Astrocyte (in vitro differentiated cells and primary cell): ENCODE measurements at regions not wholly inside any gene's neighbourhood (a gene's known extent, or its start where the extent isn't known, plus 50 kb on each side); places are given as distances from the start of the nearest gene placed in this dataset.

ENCODE experiments used
- DNase-seq: peaks from one replicate; pipeline ENCODE4 v3.0.0-alpha.2; 2010; ENCODE audit warnings: low read depth
- FAIRE-seq: peaks from 2 replicates; lab custom pipeline; 2011; peaks lifted over from hg19 to GRCh38; lab: Jason Lieb, UNC
- H2AFZ ChIP-seq: 2 replicates; pipeline ENCODE4 v1.6.0; 2012; ENCODE audit warnings: low read depth, low read length, inconsistent platforms
- H3K27ac ChIP-seq: 2 replicates; pipeline ENCODE4 v1.5.1; 2011; ENCODE audit warnings: low read depth, low read length, inconsistent platforms
- H3K27me3 ChIP-seq: 2 replicates; pipeline ENCODE4 v1.6.0; 2011; ENCODE audit warnings: low read length, inconsistent platforms; ENCODE audit not compliant: insufficient read depth
- H3K36me3 ChIP-seq: 2 replicates; pipeline ENCODE4 v1.5.1; 2011; ENCODE audit warnings: low read length, inconsistent platforms; ENCODE audit not compliant: insufficient read depth
- H3K4me1 ChIP-seq: 2 replicates; pipeline ENCODE4 v1.5.1; 2011; ENCODE audit warnings: low read length, inconsistent platforms; ENCODE audit not compliant: insufficient read depth
- H3K4me2 ChIP-seq: 2 replicates; pipeline ENCODE4 v1.6.0; 2012; ENCODE audit warnings: low read length, inconsistent platforms
- H3K4me3 ChIP-seq: 2 replicates; pipeline ENCODE4 v1.5.1; 2011; ENCODE audit warnings: low read depth, mild to moderate bottlenecking, low read length, inconsistent platforms; ENCODE audit not compliant: insufficient read depth
- H3K79me2 ChIP-seq: 2 replicates; pipeline ENCODE4 v1.6.0; 2012; ENCODE audit warnings: mild to moderate bottlenecking, low read length, inconsistent platforms; ENCODE audit not compliant: insufficient read depth
- H3K9ac ChIP-seq: 2 replicates; pipeline ENCODE4 v1.6.0; 2012; ENCODE audit warnings: mild to moderate bottlenecking, low read length, inconsistent platforms
- H3K9me3 ChIP-seq: 2 replicates; pipeline ENCODE4 v1.5.1; 2012; ENCODE audit warnings: low read depth, mild to moderate bottlenecking, low read length, inconsistent platforms; ENCODE audit not compliant: insufficient read depth
- H4K20me1 ChIP-seq: 2 replicates; pipeline ENCODE4 v1.6.0; 2012; ENCODE audit warnings: low read length, inconsistent platforms; ENCODE audit not compliant: insufficient read depth
- H3K27ac Mint-ChIP-seq: one replicate; pipeline ENCODE4 v1.8.0; 2021; ENCODE audit warnings: mild to moderate bottlenecking, mixed read lengths; ENCODE audit not compliant: unreplicated experiment
- H3K27me3 Mint-ChIP-seq: one replicate; pipeline ENCODE4 v1.8.0; 2021; ENCODE audit warnings: low read depth, mixed read lengths; ENCODE audit not compliant: unreplicated experiment
- H3K36me3 Mint-ChIP-seq: one replicate; pipeline ENCODE4 v1.8.0; 2021; ENCODE audit warnings: low read depth, mixed read lengths; ENCODE audit not compliant: unreplicated experiment
- H3K4me1 Mint-ChIP-seq: one replicate; pipeline ENCODE4 v1.8.0; 2021; ENCODE audit warnings: low read depth, mixed read lengths; ENCODE audit not compliant: unreplicated experiment
- H3K4me3 Mint-ChIP-seq: one replicate; pipeline ENCODE4 v1.8.0; 2021; ENCODE audit warnings: mild to moderate bottlenecking, moderate library complexity, mixed read lengths; ENCODE audit not compliant: unreplicated experiment
- H3K9me3 Mint-ChIP-seq: one replicate; pipeline ENCODE4 v1.8.0; 2021; ENCODE audit warnings: mild to moderate bottlenecking, mixed read lengths; ENCODE audit not compliant: unreplicated experiment
- EZH2 ChIP-seq: IDR thresholded peaks from 2 replicates; pipeline ENCODE4 v1.6.1; 2012; ENCODE audit warnings: mild to moderate bottlenecking, low read length, inconsistent platforms; ENCODE audit not compliant: insufficient read depth
- TF ChIP-seq, protein P1 (sequence below): IDR thresholded peaks from 2 replicates; pipeline ENCODE4 v1.5.1; 2011; ENCODE audit warnings: low read depth, mild to moderate bottlenecking, inconsistent platforms, low read length, moderate library complexity; ENCODE audit not compliant: insufficient read depth

DNA sequence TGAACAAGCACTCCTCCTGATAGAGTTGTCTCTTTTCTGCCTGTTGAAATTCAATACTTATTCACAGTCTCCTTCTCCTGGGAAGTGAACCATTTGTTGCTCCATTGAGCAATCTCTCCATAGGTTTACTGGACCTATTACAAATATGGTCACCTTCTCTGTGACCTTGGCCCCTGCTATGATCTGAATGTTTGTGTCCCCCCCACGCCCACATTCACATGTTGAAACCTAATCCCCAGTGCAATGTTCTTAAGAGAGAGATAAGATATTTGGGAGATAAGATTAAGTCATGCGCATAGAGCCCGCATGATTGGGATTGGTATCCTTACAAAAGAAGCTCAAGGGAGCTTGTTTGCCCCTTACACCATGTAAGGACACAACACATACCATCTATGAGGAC lies 54.1 kb upstream of the GABRE start:
- no peaks in the 10 kb centered on the region for H3K9me3 Mint-ChIP-seq
- no peaks in the 10 kb centered on the region for H3K79me2 ChIP-seq
- H2AFZ ChIP-seq, result no peak overlapping the region
- H3K4me3 ChIP-seq, result no peak overlapping the region
- H3K4me1 Mint-ChIP-seq, result peaks cover 1% of the 10 kb centered on the region
- no peaks in the 10 kb centered on the region for H3K9me3 ChIP-seq
- no peak overlapping the region for H3K4me3 Mint-ChIP-seq
- H3K27ac Mint-ChIP-seq, result no peak overlapping the region
- DNase-seq, result no peak
- H3K27me3 Mint-ChIP-seq, result no peaks in the 10 kb centered on the region
- no peaks in the 10 kb centered on the region for H3K36me3 Mint-ChIP-seq
- no peak overlapping the region for H3K4me2 ChIP-seq
- H3K27ac ChIP-seq, result no peak overlapping the region
- peak; percentile 5 for FAIRE-seq
- peaks cover 15% of the 10 kb centered on the region for H3K4me1 ChIP-seq
- no peak overlapping the region for H3K9ac ChIP-seq
- no peaks in the 10 kb centered on the region for H3K27me3 ChIP-seq
- no peaks in the 10 kb centered on the region for H4K20me1 ChIP-seq
- no peak for TF ChIP-seq EZH2
- TF ChIP-seq, protein P1, sequence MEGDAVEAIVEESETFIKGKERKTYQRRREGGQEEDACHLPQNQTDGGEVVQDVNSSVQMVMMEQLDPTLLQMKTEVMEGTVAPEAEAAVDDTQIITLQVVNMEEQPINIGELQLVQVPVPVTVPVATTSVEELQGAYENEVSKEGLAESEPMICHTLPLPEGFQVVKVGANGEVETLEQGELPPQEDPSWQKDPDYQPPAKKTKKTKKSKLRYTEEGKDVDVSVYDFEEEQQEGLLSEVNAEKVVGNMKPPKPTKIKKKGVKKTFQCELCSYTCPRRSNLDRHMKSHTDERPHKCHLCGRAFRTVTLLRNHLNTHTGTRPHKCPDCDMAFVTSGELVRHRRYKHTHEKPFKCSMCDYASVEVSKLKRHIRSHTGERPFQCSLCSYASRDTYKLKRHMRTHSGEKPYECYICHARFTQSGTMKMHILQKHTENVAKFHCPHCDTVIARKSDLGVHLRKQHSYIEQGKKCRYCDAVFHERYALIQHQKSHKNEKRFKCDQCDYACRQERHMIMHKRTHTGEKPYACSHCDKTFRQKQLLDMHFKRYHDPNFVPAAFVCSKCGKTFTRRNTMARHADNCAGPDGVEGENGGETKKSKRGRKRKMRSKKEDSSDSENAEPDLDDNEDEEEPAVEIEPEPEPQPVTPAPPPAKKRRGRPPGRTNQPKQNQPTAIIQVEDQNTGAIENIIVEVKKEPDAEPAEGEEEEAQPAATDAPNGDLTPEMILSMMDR, result no peak
- no peaks in the 10 kb centered on the region for H3K36me3 ChIP-seq

DNA sequence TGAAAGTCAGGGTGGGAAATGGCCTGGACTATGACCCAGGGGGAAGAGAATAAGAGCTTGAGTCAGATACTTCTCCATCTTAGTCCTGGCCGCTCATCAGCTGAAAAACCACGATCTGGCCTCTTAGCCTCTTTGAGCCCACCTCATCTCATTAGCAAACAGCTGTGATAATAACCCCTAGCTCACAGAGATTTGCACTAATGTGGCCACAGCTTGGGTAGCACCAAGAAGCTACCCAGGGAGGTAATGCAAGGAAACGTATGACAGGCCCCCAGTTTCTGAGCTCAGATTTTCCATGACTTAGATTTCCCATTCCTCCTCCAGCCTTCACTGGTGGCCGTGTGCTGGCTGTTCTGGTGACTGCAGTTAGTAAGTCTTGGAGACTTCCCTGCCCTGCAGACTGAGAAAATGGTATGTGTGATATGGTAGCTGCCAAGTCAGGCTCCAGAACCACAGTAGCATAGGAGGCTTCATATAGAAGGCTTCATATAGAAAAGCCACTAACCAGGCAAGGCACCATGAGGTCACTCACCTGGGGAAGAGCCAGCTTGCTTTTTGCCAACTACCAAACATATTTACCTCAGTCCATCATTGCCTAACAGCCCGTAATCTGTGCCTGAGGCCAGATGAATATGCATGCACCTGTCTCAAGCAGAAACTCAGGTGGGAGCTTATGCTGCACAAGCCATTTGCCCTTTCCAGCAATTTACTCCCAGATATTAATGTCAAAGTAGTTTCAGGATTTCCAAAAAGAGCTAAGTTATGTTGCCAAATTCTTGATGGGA lies 51.4 kb upstream of the GABRE start:
- no peaks in the 10 kb centered on the region for H3K27me3 ChIP-seq
- no peak for FAIRE-seq
- DNase-seq, result peak; percentile 70

More for the DNA sequence above, 51.4 kb upstream of the GABRE start:
- Histone ChIP-seq H3K4me1 (peaks cover 15% of the 10 kb centered on the region), H3K27ac (no peak overlapping the region), H3K9ac (no peak overlapping the region), H3K79me2 (no peaks in the 10 kb centered on the region), H3K4me2 (no peak overlapping the region), H3K4me3 (no peak overlapping the region), H3K9me3 (no peaks in the 10 kb centered on the region), H2AFZ (no peak overlapping the region), H3K36me3 (no peaks in the 10 kb centered on the region), H4K20me1 (no peaks in the 10 kb centered on the region)
- Mint-ChIP-seq H3K4me3 (no peak overlapping the region), H3K4me1 (peaks cover 1% of the 10 kb centered on the region), H3K27ac (no peak overlapping the region), H3K27me3 (no peaks in the 10 kb centered on the region), H3K9me3 (no peaks in the 10 kb centered on the region), H3K36me3 (no peaks in the 10 kb centered on the region)
- TF ChIP-seq, protein P1, result no peak
- TF ChIP-seq EZH2, result no peak
